ENCODE measurements at regions not wholly inside any gene's neighbourhood (a gene's known extent, or its start where the extent isn't known, plus 50 kb on each side); places are given as distances from the start of the nearest gene placed in this dataset.
"Not testable (repeated sequence)": the region's sequence is repeated elsewhere in the genome, so short reads cannot be mapped to it uniquely, and the experiment has no call there.

DNA sequence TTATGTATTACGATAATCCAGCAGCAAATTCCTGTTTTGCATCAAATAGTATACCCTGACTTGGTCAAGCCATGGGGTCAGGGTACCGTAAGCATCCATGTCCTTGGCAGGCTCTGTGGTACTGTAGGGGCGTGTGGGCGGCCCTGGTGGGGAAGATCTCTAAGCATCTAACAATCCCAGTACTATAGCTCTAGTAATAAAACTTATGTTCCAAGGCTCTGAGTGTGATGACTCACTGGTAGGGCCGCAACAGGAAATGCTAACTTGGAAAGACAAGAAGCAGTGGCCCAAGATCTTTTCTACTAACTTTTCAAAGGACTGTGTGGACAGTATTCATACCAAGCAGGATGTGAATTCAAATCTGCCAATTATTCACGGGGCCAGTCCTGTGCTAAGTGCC, 63.8 kb downstream of the CLEC18A start:
- FAIRE-seq = not testable (repeated sequence)

DNA sequence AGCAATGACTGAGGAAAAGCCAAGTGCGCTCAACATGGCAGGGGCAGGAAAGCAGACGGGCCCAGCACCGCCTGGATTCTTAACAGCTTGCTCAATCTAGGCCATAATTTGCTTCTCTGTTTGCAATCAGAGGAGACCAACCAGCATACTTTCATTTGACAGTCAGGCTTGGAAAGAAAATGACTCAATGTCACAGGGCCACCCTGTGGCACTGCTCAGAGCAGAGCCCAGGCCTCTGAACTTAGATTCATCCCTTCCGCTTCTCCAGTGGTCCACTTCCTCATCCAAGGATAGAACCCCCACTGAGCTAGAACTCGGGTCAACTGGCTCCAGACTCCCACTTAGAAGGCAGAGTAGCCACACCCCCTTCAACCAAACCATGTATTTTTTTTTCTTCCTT, 65.6 kb downstream of the CLEC18A start:
- not testable (repeated sequence) for FAIRE-seq

DNA sequence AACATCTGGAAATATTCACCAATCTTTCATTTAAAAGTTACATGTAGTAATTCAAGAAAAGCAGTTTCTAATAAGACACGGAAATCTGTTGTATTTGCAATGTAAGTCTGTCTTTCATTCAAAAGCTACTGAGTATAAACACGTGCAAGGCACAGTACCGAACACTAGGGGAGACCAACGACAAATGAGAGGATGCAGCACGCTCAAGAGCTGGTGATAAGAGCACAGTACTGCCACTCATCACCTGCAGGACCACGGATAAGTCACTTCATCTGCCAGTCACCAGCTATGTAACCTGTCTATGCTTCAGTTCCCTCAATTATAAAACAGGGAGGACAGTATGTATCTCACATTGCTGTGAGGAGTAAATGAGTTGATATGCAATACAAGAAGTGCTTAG, 67.1 kb downstream of the CLEC18A start:
- peak; percentile 58 for FAIRE-seq

DNA sequence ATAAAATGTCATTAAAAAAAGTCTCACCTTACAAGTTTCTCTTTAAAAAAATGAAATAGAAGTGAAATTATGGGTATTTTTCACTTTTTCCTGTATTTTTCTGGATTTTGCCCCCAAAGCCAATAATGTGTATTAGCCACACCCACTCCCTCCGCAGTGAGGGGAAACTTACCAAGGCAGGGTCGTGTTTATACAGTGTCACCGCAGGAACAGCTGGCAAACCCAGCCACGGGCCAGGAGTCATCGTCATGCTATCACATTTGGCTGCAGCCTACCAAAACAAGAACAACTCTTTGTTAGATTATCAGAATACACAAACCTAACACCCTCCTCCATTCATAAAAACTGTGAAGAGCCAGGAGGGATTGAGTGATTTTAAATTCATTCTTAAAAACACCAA, 72.1 kb downstream of the CLEC18A start:
- not testable (repeated sequence) for FAIRE-seq

DNA sequence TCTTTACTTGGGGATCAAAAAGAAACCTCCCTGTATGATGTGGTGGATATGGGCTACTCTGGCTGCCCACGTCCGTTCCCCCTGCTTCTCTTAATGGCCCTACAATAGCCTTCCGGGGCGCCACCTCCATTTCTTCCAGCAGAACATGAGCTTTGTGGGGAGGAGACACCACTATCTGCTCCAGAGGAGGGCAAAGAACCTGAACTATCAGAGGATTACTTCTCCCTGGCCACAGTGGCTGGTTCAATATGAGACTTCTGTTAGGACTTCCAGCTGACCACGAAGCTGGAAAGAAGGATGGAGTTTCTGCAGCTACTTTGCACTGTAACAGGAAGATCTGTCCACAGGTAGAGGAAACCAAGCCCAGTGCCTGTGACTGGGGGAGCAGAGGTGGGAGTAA, 72.8 kb downstream of the CLEC18A start:
- not testable (repeated sequence) for FAIRE-seq

DNA sequence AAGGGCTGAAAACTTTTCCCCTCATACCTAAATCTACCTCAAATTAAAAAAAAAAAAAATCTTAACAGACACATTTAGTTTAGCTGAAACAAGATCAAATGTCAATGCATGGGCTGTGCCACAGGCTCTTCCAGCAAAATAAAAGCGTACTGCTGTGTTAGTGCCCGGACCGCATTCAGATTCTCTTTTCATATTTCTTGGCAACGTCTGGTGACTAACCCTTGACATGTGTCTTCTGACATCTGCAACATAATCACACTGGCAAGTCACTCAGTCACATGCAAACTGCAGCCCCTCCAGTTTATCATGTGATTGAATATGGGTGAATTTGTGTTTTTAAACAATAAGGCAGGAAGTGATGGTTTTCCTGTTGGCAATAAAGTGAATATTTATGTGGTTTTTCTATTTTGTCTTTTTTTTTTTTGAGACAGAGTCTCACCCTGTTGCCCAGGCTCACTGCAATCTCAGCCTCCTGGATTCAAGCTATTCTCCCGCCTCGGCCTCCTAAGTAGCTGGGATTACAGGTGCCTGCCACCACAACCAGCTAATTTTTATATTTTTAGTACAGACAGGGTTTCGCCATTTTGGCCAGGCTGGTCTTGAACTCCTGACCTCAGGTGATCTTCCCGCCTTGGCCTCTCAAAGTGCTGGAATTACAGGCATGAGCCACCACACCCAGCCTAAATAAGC, 75.2 kb downstream of the CLEC18A start:
- FAIRE-seq = not testable (repeated sequence)

DNA sequence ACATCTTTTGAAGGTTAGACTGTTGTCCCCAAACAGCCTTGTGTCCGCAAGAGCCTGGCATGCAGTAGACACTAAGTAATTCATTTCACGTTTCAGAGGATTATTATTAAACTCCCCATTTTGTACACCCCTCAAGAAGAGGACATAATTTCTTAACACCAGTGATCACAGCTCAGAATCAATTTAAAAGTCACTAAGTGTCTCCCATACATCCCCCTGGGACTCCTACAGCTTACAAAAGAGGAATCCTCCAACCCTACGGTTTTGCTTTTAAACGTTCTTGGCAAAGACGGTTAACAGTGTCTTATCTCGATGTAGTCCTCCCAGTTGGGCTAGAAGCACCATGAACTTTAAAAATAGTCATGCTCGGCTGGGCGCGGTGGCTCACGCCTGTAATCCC, 81.2 kb upstream of the PDPR start:
- FAIRE-seq = not testable (repeated sequence)

DNA sequence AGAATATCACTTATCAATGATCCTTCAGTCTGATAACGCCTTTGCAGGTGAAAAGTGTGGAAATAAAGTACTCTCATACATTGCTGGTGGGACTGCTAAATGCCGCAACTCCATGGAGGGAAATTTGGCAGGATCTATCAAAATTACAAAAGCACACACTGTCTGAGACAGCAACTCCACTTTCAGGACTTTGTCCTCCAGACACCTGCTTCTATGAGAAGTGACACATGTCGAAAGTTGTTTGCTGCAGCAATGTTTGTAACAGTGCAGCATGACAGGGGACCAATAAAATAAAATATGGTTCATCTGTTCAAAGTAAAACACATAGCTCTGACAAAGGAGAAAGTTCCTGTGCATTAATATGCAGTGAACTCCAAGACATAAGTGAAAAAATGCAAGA, 76.2 kb upstream of the PDPR start:
- not testable (repeated sequence) for FAIRE-seq

DNA sequence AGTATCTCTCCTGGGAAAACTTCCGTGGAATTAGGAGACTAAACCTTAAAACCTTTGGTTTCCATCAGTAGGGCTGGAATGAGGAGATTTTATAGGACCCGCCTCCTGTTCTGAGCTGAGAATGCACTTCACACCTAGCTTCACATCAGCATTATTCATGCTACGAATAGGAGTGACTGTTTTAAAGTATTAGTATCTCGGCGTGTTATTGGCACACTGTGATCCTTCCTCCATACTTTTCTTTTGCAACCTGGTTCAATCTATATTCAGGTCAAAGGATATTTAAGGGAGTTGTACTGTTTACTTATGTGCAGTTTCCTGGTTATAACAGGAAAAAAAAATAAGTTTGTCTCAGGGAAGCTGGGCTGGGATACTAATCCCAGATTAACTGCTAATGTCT, 73.6 kb upstream of the PDPR start:
- not testable (repeated sequence) for FAIRE-seq

DNA sequence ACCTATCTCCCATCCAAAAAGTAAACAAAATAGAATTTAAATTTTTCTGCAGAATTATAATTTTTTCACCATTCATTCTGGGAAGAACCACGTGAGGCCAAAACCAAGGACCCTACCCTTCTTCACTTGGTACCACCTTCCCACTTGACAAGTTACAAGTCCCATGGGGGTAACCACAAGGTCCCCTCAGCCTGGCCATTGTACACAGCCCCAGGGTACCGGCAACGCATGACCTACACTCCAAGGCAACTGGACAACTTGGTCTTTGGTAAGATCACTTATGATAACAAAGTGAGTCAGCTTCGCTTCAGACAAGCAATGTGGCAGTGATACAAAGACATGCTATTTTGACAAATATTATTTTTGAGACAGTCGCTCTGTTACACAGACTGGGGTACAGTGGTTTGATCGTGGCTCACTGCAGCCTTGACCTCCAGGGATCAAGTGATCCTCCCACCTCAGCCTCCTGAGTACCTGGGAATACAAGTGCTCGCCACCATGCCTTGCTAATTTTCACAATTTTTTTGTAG, 70.5 kb upstream of the PDPR start:
- not testable (repeated sequence) for FAIRE-seq

DNA sequence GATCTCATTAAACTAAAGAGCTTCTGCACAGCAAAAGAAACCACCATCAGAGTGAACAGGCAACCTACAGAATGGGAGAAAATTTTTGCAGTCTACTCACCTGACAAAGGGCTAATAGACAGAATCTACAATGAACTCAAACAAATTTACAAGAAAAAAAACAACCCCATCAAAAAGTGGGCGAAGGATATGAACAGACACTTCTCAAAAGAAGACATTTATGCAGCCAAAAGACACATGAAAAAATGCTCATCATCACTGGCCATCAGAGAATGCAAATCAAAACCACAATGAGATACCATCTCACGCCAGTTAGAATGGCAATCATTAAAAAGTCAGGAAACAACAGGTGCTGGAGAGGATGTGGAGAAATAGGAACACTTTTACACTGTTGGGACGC, 67.6 kb upstream of the PDPR start:
- not testable (repeated sequence) for FAIRE-seq

DNA sequence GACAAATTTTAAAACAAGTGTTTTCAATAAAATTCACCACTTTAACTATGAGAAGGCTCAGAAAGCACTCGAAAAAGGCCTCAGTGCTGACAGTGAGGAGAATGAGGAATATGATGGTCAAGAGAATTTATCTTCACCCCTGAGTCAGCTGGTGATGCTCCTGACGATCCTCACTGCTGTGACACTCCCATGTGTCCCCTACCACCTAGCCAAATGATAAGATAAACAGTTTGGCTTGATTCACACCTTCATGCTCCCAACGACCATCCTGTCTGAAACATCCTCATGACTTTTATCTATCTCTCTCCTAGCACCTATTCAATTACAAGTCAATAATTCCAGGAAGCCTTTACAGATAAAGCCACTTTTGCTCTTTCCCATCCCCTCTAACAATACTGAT, 66.0 kb upstream of the PDPR start:
- FAIRE-seq = not testable (repeated sequence)

DNA sequence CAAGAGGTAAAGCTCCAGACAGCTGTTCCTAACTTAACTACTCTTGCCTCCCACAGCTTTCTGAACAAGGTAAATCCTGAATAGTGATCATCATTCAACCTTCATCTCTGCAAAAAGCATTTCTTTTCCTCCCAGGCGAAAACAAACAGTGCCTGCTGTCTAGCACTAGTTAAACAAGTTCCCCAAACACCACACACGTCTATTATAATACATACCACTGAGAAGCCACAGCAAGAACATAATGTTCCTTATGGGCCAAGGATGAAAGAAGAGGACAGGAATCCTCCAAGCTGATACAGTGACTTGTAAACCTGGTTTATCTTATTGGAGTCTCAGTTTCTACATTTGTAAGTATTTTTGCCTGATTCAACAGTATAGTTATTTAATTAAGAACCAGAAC, 56.1 kb upstream of the PDPR start:
- not testable (repeated sequence) for FAIRE-seq

DNA sequence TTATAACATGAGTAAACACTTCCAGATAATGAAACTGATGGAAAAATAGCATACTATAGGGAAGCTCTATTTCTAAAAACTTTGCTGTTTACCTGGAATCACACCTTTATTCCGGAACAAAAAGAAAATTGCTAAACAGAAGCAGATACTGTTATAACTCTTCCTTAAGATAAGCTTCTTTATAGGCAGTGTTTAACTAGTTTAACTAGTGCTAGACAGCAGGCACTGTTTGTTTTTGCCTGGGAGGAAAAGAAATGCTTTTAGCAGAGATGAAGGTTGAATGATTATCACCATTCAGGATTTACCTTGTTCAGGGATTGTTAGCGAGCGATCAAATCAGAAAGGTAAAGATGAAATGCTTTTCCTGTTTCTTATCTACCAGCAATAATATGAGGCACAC, 54.7 kb upstream of the PDPR start:
- not testable (repeated sequence) for FAIRE-seq

DNA sequence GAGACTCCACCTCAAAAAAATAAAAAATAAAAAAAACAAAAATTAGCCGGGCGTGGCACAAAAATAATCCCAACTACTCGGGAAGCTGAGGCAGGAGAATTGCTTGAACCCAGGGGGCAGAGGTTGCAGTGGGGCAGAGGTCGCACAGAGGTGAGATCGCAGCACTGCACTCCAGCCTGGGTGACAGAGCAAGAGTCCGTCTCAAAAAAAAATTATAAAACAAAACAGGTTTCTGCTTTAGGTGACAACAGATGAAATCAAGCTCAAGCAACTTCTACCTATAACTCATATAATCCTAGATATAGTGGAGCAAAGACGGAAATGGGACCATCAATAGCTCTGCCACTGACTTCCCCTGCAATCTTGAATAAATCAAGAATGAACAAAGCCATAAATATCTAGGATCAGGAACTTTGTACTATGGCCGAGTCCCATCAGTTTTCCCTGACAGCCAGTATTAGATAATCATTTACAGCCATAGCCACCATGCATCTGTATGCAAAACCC, 53.6 kb upstream of the PDPR start:
- FAIRE-seq = not testable (repeated sequence)

DNA sequence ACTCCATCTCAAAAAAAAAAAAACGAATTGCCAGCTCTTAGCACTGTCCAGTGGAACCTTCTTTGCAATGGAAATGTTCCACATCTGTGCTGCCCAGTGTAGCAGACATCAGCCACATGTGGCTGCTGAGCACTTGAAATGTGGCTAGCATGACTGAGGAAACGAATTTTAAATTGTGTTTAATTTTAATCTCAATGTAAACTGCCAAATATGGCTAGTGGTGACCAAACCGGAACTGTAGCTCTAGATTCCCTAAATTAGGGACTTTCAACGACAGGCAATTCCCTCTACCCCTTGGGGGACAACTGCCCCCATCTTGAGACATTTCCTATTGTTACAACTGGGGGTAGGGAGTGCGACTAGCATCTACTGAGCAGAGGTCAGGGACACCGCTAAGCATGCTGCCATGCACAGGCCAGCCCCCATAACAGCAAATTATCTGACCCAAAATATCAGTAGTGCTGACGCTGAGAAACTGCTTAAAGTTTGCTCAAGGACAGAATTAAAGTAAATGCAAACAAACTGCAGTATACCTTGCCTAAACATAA, 52.4 kb upstream of the PDPR start:
- FAIRE-seq = not testable (repeated sequence)

DNA sequence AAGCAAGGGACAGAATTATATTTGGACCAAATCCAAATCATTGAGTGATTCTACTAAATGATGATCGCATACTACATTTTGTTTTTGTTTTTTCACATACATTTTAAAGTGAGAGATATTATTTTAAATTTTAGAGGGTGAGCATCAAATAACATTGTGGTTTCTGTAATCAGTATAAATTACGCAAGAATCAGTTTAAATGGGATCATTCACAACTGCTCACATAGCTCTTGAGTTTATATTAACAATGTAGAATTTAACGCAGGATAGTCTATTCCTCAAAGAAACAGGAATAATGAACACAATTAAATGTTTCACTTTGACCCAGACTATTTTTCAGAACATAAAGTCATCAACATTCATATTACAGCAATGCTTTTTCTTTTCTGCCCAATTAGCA, 51.2 kb upstream of the PDPR start:
- FAIRE-seq = not testable (repeated sequence)
